Smooth muscle cell (in vitro differentiated cells): ENCODE measurements at regions not wholly inside any gene's neighbourhood (a gene's known extent, or its start where the extent isn't known, plus 50 kb on each side); places are given as distances from the start of the nearest gene placed in this dataset.

ENCODE experiments used
- DNase-seq: peaks from one replicate; lab custom pipeline; 2025; ENCODE audit not compliant: unreplicated experiment; lab: John Stamatoyannopoulos, UW
- H2AFZ ChIP-seq: fragments of 200-600 bp; sonication (generic); 2 replicates; pipeline ENCODE4 v1.6.0; 2016; ENCODE audit warnings: antibody characterized with exemption, low read depth, mild to moderate bottlenecking
- H3F3A ChIP-seq: fragments of 200-600 bp; sonication (generic); 2 replicates; pipeline ENCODE4 v1.6.0; 2017; ENCODE audit warnings: antibody characterized with exemption, low read depth
- H3K27ac ChIP-seq: fragments of 200-600 bp; sonication (generic); 2 replicates; pipeline ENCODE4 v1.5.1; 2016; ENCODE audit warnings: low read depth, mild to moderate bottlenecking
- H3K27me3 ChIP-seq: fragments of 200-600 bp; sonication (generic); 2 replicates; pipeline ENCODE4 v1.6.1; 2016; ENCODE audit warnings: low read depth, mild to moderate bottlenecking
- H3K36me3 ChIP-seq: fragments of 200-600 bp; sonication (generic); 2 replicates; pipeline ENCODE4 v1.5.1; 2016; ENCODE audit warnings: low read depth
- H3K4me1 ChIP-seq: fragments of 200-600 bp; sonication (generic); 2 replicates; pipeline ENCODE4 v1.5.1; 2016; ENCODE audit warnings: low read depth
- H3K4me2 ChIP-seq: fragments of 200-600 bp; sonication (generic); 2 replicates; pipeline ENCODE4 v1.6.0; 2016; ENCODE audit warnings: mild to moderate bottlenecking
- H3K4me3 ChIP-seq: fragments of 200-600 bp; sonication (generic); 2 replicates; pipeline ENCODE4 v1.5.1; 2016; ENCODE audit warnings: mild to moderate bottlenecking
- H3K79me2 ChIP-seq: fragments of 200-600 bp; sonication (generic); 2 replicates; pipeline ENCODE4 v1.6.0; 2016; ENCODE audit warnings: low read depth, mild to moderate bottlenecking
- H3K9ac ChIP-seq: fragments of 200-600 bp; sonication (generic); 2 replicates; pipeline ENCODE4 v1.6.0; 2016; ENCODE audit warnings: low read depth
- H3K9me3 ChIP-seq: fragments of 200-600 bp; sonication (generic); replicated peaks from 2 replicates; pipeline ENCODE4 v1.5.1; 2016; ENCODE audit warnings: low read depth
- H4K20me1 ChIP-seq: fragments of 200-600 bp; sonication (generic); 2 replicates; pipeline ENCODE4 v1.6.0; 2016; ENCODE audit warnings: low read depth
- CTCF ChIP-seq: fragments of 200-600 bp; sonication (generic); IDR thresholded peaks from 2 replicates; pipeline ENCODE4 v1.5.1; 2017; ENCODE audit warnings: borderline replicate concordance, mild to moderate bottlenecking, antibody characterized with exemption; ENCODE audit not compliant: insufficient read depth, poor library complexity, severe bottlenecking
- WGBS: methylation state at CpG from one replicate; pipeline ENCODE4 v1.1.7; 2016; ENCODE audit warnings: low lambda C conversion rate; 5-methylcytosine and 5-hydroxymethylcytosine counted together

GRCh38 chr17:65442691-65443090 lies 118.8 kb downstream of the AXIN2 start:
- Histone ChIP-seq H3K27me3 (no peaks in the 10 kb centered on the region), H3K9me3 (no peaks in the 10 kb centered on the region), H3K4me3 (no peak overlapping the region), H3K4me1 (no peaks in the 10 kb centered on the region), H3K4me2 (no peak overlapping the region), H2AFZ (no peak overlapping the region), H3K27ac (no peak overlapping the region), H3K79me2 (no peaks in the 10 kb centered on the region), H3K9ac (no peak overlapping the region), H3F3A (no peaks in the 10 kb centered on the region), H4K20me1 (no peaks in the 10 kb centered on the region), H3K36me3 (no peaks in the 10 kb centered on the region)
- 93% methylated on average over 1 of the region's 1 CpG for WGBS
- TF ChIP-seq CTCF = no peak
- DNase-seq = no peak

- DNase-seq = no peak
- H3K27me3 ChIP-seq = no peaks in the 10 kb centered on the region
- H3K4me2 ChIP-seq = no peak overlapping the region
- no peak overlapping the region for H3K4me3 ChIP-seq
- H3K9me3 ChIP-seq = no peaks in the 10 kb centered on the region
- no peaks in the 10 kb centered on the region for H3F3A ChIP-seq
- TF ChIP-seq CTCF = no peak
- H4K20me1 ChIP-seq = no peaks in the 10 kb centered on the region
- no peaks in the 10 kb centered on the region for H3K36me3 ChIP-seq
- H2AFZ ChIP-seq = no peak overlapping the region
- no peaks in the 10 kb centered on the region for H3K4me1 ChIP-seq
- H3K9ac ChIP-seq = no peak overlapping the region
- no peaks in the 10 kb centered on the region for H3K79me2 ChIP-seq
- 96% methylated on average over 6 of the region's 6 CpGs for WGBS
- H3K27ac ChIP-seq = no peak overlapping the region
Measured at GRCh38 chr17:65442250-65442649, 119.2 kb downstream of the AXIN2 start.

GRCh38 chr17:65441053-65441605 lies 120.3 kb downstream of the AXIN2 start:
- Histone ChIP-seq H2AFZ (no peak overlapping the region), H3K4me2 (no peak overlapping the region), H3K9ac (no peak overlapping the region), H3K36me3 (no peaks in the 10 kb centered on the region), H4K20me1 (no peaks in the 10 kb centered on the region), H3K27me3 (no peaks in the 10 kb centered on the region), H3F3A (no peaks in the 10 kb centered on the region), H3K4me1 (no peaks in the 10 kb centered on the region), H3K79me2 (no peaks in the 10 kb centered on the region), H3K4me3 (no peak overlapping the region), H3K27ac (no peak overlapping the region), H3K9me3 (no peaks in the 10 kb centered on the region)
- TF ChIP-seq CTCF = no peak
- 78% methylated on average over 2 of the region's 2 CpGs for WGBS
- DNase-seq = no peak

GRCh38 chr17:65438708-65439294 lies 122.6 kb downstream of the AXIN2 start:
- H3K27me3 ChIP-seq = no peaks in the 10 kb centered on the region
- peak overlapping the region; percentile 8 for H3K4me2 ChIP-seq
- no peak for TF ChIP-seq CTCF
- no peaks in the 10 kb centered on the region for H3K36me3 ChIP-seq
- H3K4me3 ChIP-seq = no peak overlapping the region
- H3K4me1 ChIP-seq = no peaks in the 10 kb centered on the region
- no peak overlapping the region for H3K9ac ChIP-seq
- H3K27ac ChIP-seq = no peak overlapping the region
- no peaks in the 10 kb centered on the region for H4K20me1 ChIP-seq
- H3K79me2 ChIP-seq = no peaks in the 10 kb centered on the region
- H3K9me3 ChIP-seq = no peaks in the 10 kb centered on the region
- H2AFZ ChIP-seq = no peak overlapping the region
- WGBS = 12% methylated on average over 7 of the region's 7 CpGs
- H3F3A ChIP-seq = peaks cover 2% of the 10 kb centered on the region
- no peak for DNase-seq
